IMR-90 (cell line): ENCODE measurements at regions not wholly inside any gene's neighbourhood (a gene's known extent, or its start where the extent isn't known, plus 50 kb on each side); places are given as distances from the start of the nearest gene placed in this dataset.

Experiments
- CHD1 ChIP-seq: IDR thresholded peaks from 2 replicates; pipeline ENCODE4 v1.6.1; 2012; ENCODE audit warnings: low read depth, low read length, improper control_type of control experiment
- CTCF ChIP-seq: conservative IDR thresholded peaks from 2 replicates; pipeline ENCODE4 v1.5.1; 2012; ENCODE audit warnings: mild to moderate bottlenecking, low read depth, low read length, improper control_type of control experiment
- MAFK ChIP-seq: IDR thresholded peaks from 2 replicates; pipeline ENCODE4 v1.6.1; 2012; ENCODE audit warnings: low read depth, low read length, improper control_type of control experiment
- MAZ ChIP-seq: IDR thresholded peaks from 2 replicates; pipeline ENCODE4 v1.6.1; 2012; ENCODE audit warnings: low read depth, mild to moderate bottlenecking, low read length, improper control_type of control experiment, moderate library complexity, borderline replicate concordance
- MXI1 ChIP-seq: IDR thresholded peaks from 2 replicates; pipeline ENCODE4 v1.6.1; 2012; ENCODE audit warnings: low read depth, mild to moderate bottlenecking, low read length, moderate library complexity, borderline replicate concordance
- POLR2A ChIP-seq: IDR thresholded peaks from 2 replicates; pipeline ENCODE4 v1.6.1; 2012; ENCODE audit warnings: mild to moderate bottlenecking, low read depth, low read length
- RFX5 ChIP-seq: IDR thresholded peaks from 2 replicates; pipeline ENCODE4 v1.8.0; 2012; ENCODE audit warnings: low read depth, mild to moderate bottlenecking, low read length, moderate library complexity
- SMC3 ChIP-seq: fragments of 150-350 bp; IDR thresholded peaks from 2 replicates; pipeline ENCODE4 v1.6.1; 2016; ENCODE audit warnings: low read depth, mild to moderate bottlenecking, antibody characterized with exemption, low read length, moderate library complexity

DNA sequence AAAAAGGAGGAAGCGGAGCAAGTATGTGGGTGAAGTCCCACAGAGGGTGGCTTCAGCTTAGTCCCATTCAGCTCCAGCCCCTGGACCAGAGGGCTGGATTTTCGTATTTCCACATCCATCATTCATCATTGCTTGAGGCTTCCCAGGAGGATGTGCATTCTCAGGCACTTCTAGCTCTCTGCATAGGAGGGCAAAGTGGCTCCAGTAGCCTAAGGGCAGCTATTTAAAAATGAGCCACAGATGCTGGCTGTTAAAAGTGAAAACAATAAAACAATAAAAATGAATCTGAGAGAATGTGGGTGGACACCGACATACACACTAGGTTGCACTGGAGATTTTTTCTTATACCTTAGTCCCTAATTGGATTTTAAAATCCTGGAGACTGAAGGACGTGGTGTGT lies 629.2 kb upstream of the ZNF385D start:
- TF ChIP-seq CTCF, result no peak
- TF ChIP-seq POLR2A, result no peak
- no peak for TF ChIP-seq MAZ
- no peak for TF ChIP-seq RFX5
- no peak for TF ChIP-seq MAFK
- no peak for TF ChIP-seq SMC3
- no peak for TF ChIP-seq MXI1
- TF ChIP-seq CHD1, result no peak
